ENCODE measurements at regions not wholly inside any gene's neighbourhood (a gene's known extent, or its start where the extent isn't known, plus 50 kb on each side); places are given as distances from the start of the nearest gene placed in this dataset.

DNA sequence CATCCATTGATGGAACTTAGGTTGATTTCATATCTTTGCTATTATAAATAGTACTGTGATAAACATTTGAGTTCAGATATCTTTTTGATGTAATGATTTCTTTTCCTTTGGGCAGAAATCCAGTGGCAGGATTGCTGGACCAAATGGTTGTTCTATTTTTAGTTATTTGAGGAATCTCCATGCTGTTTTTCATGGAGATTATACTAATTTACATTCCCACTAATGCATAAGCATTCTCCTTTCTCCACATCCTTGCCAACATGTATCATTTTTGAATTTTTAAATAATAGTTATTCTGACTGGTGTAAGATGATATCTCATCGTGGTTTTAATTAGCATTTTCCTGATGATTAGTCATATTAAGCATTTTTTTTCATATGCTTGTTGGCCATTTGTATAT lies 144.0 kb upstream of the SUCLG2 start:
- H3K9me3 ChIP-seq (ENCODE audit: severe bottlenecking), result no peaks in the 10 kb centered on the region
- TF ChIP-seq, protein P1, sequence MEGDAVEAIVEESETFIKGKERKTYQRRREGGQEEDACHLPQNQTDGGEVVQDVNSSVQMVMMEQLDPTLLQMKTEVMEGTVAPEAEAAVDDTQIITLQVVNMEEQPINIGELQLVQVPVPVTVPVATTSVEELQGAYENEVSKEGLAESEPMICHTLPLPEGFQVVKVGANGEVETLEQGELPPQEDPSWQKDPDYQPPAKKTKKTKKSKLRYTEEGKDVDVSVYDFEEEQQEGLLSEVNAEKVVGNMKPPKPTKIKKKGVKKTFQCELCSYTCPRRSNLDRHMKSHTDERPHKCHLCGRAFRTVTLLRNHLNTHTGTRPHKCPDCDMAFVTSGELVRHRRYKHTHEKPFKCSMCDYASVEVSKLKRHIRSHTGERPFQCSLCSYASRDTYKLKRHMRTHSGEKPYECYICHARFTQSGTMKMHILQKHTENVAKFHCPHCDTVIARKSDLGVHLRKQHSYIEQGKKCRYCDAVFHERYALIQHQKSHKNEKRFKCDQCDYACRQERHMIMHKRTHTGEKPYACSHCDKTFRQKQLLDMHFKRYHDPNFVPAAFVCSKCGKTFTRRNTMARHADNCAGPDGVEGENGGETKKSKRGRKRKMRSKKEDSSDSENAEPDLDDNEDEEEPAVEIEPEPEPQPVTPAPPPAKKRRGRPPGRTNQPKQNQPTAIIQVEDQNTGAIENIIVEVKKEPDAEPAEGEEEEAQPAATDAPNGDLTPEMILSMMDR (IDR thresholded peaks at IDR 0.05; ENCODE audit: low read depth, low read length), result no peak
- no peak for DNase-seq
- H3K4me3 ChIP-seq (ENCODE audit: low read depth, low read length), result no peak overlapping the region
- H3K36me3 ChIP-seq, result no peaks in the 10 kb centered on the region
- no peak overlapping the region for H3K27ac ChIP-seq
- no peaks in the 10 kb centered on the region for H3K27me3 ChIP-seq (ENCODE audit: insufficient read depth, low read depth, severe bottlenecking)

DNA sequence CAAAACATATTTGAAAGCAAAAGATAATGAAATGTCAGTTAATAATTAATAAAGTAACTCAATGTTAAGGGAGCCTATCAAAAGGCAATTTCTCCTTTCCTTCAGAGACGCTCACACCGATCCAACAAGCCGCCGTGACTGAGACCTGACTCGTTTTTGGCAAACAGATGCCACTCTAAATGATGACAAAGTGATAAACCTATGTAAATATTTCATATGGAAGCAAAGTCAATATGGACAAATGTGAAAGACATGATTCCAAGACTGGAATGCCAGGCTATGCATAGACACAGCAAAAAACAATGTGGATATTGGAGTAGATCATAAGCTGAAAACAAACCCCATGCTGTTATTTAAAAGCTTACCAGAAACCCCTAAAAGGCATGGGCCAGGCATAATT lies 137.2 kb upstream of the SUCLG2 start:
- H3K36me3 ChIP-seq, result no peaks in the 10 kb centered on the region
- TF ChIP-seq, protein P1 (IDR thresholded peaks at IDR 0.05; ENCODE audit: low read depth, low read length), result no peak
- no peaks in the 10 kb centered on the region for H3K9me3 ChIP-seq (ENCODE audit: severe bottlenecking)
- no peak overlapping the region for H3K27ac ChIP-seq
- no peak overlapping the region for H3K4me3 ChIP-seq (ENCODE audit: low read depth, low read length)
- DNase-seq, result no peak
- no peaks in the 10 kb centered on the region for H3K27me3 ChIP-seq (ENCODE audit: insufficient read depth, low read depth, severe bottlenecking)

DNA sequence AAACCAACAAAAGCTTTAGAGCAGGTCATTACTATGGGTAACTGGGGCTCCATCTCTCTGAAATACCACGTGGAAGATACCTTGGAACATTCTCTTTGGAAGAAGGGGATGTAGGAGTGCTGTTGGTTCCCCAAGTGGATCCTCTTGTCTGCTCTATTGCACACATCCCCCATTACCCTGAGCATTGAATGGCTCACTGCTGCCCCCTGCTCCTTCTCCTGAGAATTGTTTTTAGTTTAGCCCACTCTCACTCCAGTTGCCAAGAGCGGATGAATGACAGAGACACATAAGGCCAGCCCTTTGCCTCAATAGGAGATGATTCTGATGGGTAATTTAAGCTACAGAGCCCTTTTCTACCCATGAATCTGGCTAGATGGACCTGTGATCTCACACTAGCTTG lies 135.6 kb upstream of the SUCLG2 start:
- DNase-seq, result peak; percentile 65
- TF ChIP-seq, protein P1 (IDR thresholded peaks at IDR 0.05; ENCODE audit: low read depth, low read length), result peak; percentile 77
- no peak overlapping the region for H3K27ac ChIP-seq
- no peaks in the 10 kb centered on the region for H3K36me3 ChIP-seq
- H3K4me3 ChIP-seq (ENCODE audit: low read depth, low read length), result no peak overlapping the region
- H3K27me3 ChIP-seq (ENCODE audit: insufficient read depth, low read depth, severe bottlenecking), result no peaks in the 10 kb centered on the region
- no peaks in the 10 kb centered on the region for H3K9me3 ChIP-seq (ENCODE audit: severe bottlenecking)

DNA sequence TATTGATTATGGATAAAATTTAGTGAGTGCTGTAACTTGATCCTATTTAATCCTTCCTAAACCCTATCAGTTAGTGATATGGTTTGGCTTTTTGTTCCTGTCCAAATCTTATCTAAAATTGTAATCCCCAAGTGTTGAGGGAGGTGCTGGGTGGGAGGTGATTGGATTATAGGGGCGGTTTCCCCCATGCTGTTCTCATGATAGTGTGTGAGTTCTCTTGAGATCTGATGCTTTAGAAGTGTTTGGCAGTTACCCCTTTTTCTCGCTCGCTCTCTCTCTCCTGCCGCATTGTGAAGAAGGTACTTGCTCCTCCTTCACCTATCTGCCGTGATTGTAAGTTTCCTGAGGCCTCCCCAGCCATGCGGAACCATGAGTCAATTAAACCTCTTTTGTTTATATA lies 134.0 kb upstream of the SUCLG2 start:
- no peak overlapping the region for H3K4me3 ChIP-seq (ENCODE audit: low read depth, low read length)
- H3K27me3 ChIP-seq (ENCODE audit: insufficient read depth, low read depth, severe bottlenecking), result no peaks in the 10 kb centered on the region
- H3K36me3 ChIP-seq, result no peaks in the 10 kb centered on the region
- no peak for DNase-seq
- H3K9me3 ChIP-seq (ENCODE audit: severe bottlenecking), result no peaks in the 10 kb centered on the region
- no peak overlapping the region for H3K27ac ChIP-seq
- TF ChIP-seq, protein P1 (IDR thresholded peaks at IDR 0.05; ENCODE audit: low read depth, low read length), result no peak

DNA sequence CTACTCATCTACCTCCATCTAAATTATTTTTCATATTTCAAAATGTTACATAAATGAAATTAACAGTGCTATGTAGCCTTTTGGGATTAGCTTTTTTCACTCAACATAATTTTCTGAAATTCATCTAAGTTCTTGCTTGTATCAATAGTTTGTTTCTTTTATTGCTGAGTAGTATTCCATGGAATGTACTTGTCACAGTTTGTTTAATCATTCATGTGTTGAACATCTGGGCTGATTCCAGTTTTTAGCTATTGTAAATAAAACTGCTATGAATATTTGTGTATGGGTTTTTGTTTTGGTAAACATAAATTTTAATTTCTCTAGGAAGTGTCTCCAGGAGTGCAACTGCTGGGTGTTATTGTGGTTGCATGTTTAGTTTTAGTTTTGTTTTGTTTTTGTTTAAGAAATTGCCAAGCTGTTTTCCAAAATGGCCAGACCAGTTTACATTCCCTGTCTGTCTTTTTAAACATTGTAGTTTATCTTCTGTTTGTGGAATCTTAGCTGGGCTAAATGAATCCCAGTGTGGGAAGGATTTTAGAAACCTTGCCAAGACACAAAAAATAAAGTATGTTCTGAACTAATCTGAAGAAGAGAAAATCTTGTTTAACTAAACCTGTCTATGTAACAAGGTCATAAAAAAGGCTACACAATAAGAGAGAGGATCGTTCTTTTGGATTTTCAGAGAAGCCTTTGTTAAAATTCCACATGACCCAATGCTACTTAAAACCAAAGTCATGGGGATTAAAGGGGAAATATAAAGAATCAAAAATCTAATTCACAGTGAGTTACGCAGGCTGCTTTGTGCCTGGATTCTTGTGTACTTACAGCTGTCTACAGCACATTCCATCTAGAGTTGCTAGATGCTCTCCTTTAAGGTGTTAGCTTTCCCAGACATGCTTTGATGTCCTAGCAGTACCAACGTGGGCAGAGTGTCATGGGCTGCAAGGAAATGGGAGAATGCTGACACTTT lies 129.2 kb upstream of the SUCLG2 start:
- Histone ChIP-seq H3K27ac (no peak overlapping the region), H3K4me3 (ENCODE audit: low read depth, low read length) (no peak overlapping the region)
- DNase-seq, result no peak

More for the DNA sequence above, 129.2 kb upstream of the SUCLG2 start:
- TF ChIP-seq, protein P1 (IDR thresholded peaks at IDR 0.05; ENCODE audit: low read depth, low read length), result no peak
- H3K27me3 ChIP-seq (ENCODE audit: insufficient read depth, low read depth, severe bottlenecking), result no peaks in the 10 kb centered on the region
- no peaks in the 10 kb centered on the region for H3K9me3 ChIP-seq (ENCODE audit: severe bottlenecking)
- H3K36me3 ChIP-seq, result no peaks in the 10 kb centered on the region
